Calu3 (cell line): ENCODE measurements at regions not wholly inside any gene's neighbourhood (a gene's known extent, or its start where the extent isn't known, plus 50 kb on each side); places are given as distances from the start of the nearest gene placed in this dataset.

ENCODE experiments used
- BruUV-seq: library from RNA; stranded (reverse); fragments of 400-500 nt; replicated peaks from 2 replicates; lab custom pipeline; 2021; lab: Mats Ljungman, UMichigan
- CTCF ChIA-PET: fragments of 300-600 bp; sonication (Branson Sonifier 250); formaldehyde crosslinking; loops from one replicate; lab custom pipeline; 2022; ENCODE audit warnings: antibody characterized with exemption; lab: Charles Lee
- DNase-seq: peaks from one replicate; pipeline ENCODE4 v3.0.0; 2022
- H3K27ac Mint-ChIP-seq: one replicate; pipeline ENCODE4 v1.8.0; 2022; ENCODE audit warnings: mixed read lengths; ENCODE audit not compliant: unreplicated experiment
- H3K27me3 Mint-ChIP-seq: one replicate; pipeline ENCODE4 v1.8.0; 2022; ENCODE audit warnings: mixed read lengths; ENCODE audit not compliant: unreplicated experiment
- H3K36me3 Mint-ChIP-seq: one replicate; pipeline ENCODE4 v1.8.0; 2022; ENCODE audit warnings: mild to moderate bottlenecking, moderate library complexity, mixed read lengths; ENCODE audit not compliant: insufficient read depth, unreplicated experiment
- H3K4me1 Mint-ChIP-seq: one replicate; pipeline ENCODE4 v1.8.0; 2022; ENCODE audit warnings: mild to moderate bottlenecking, low read depth, mixed read lengths; ENCODE audit not compliant: unreplicated experiment
- H3K4me3 Mint-ChIP-seq: one replicate; pipeline ENCODE4 v1.8.0; 2022; ENCODE audit warnings: mild to moderate bottlenecking, low read depth, moderate library complexity, mixed read lengths; ENCODE audit not compliant: unreplicated experiment
- H3K9me3 Mint-ChIP-seq: one replicate; pipeline ENCODE4 v1.8.0; 2022; ENCODE audit warnings: low read depth, mixed read lengths; ENCODE audit not compliant: unreplicated experiment
- CTCF ChIP-seq: fragments of 200-600 bp; IDR thresholded peaks from one replicate; pipeline ENCODE4 v1.8.0; 2022; ENCODE audit warnings: antibody characterized with exemption; ENCODE audit not compliant: unreplicated experiment
- intact Hi-C: fragments of 100-400 bp; cut with micrococcal nuclease; formaldehyde crosslinking; loops from one replicate; pipeline ENCODE4 v1.10.0; 2022; ENCODE audit not compliant: unreplicated experiment

DNA sequence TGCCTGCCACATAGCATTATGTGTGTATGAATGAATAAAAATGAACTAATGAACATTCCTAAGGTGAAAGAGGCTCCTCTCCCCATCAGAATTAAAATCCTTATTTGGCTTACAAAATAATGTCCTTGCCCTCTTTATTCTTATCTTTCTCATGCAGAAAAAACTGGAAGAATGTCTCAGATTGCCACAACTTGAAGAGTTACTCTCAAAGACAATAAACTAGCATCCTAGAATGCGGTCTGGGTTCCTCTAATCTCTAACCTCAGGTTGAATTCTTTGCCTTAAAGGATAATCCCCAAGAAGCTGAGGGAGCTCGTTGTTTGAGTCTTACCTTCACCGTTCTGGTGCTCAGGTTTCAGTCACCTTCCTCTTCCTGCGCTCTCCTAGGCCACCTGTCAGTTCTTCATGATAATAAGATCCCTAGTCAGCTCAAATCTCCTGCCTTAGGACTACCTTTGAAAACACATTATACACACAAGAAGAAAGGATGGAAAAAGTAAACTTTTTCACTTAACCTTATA, 147.1 kb downstream of the PHLDA1 start:
- H3K36me3 Mint-ChIP-seq = no peaks in the 10 kb centered on the region
- H3K4me1 Mint-ChIP-seq = peaks cover 33% of the 10 kb centered on the region
- peaks cover 3% of the 10 kb centered on the region for H3K9me3 Mint-ChIP-seq
- no peak overlapping the region for H3K27ac Mint-ChIP-seq
- intact Hi-C loops = no loop called here
- CTCF ChIA-PET = interaction anchor here (0.6 kb wide), 1 partner anchor 554 kb away, joined by 3 read pairs; the partner anchor contains the start of gene CAPS2
- no TSS peak for BruUV-seq
- H3K27me3 Mint-ChIP-seq = no peaks in the 10 kb centered on the region
- TF ChIP-seq CTCF = no peak
- DNase-seq = no peak
- no peak overlapping the region for H3K4me3 Mint-ChIP-seq

DNA sequence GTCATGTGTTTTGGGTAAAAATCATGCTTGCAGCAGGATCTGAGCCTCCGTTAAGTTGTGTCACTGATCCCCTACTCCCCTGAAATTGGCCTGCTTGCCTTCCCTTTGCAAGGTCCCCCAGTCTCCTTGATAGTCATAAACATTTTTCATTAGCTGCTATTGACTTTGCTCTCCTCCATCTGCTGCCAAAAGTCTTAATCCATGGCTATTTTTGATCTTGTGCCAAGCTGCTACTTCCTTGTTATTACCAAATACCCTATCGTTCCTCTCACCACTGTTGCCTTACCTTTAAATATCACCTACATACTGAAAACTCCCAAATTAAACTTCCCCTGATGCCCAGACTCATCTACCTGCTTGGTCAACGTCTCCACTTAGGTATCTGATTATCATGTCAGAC, 148.3 kb downstream of the PHLDA1 start:
- no TSS peak for BruUV-seq
- no peaks in the 10 kb centered on the region for H3K36me3 Mint-ChIP-seq
- H3K4me3 Mint-ChIP-seq = no peak overlapping the region
- CTCF ChIA-PET = interaction anchor here (1.6 kb wide), 1 partner anchor 13 kb away, joined by 5 read pairs; no protein-coding TSS in a partner anchor
- no peaks in the 10 kb centered on the region for H3K27me3 Mint-ChIP-seq
- peak; percentile 42 for DNase-seq
- intact Hi-C loops = no loop called here
- peaks cover 3% of the 10 kb centered on the region for H3K9me3 Mint-ChIP-seq
- H3K4me1 Mint-ChIP-seq = peaks cover 29% of the 10 kb centered on the region
- no peak overlapping the region for H3K27ac Mint-ChIP-seq
- no peak for TF ChIP-seq CTCF

GRCh38 chr12:75882421-75882820, 149.2 kb downstream of the PHLDA1 start:
- no TSS peak for BruUV-seq
- Mint-ChIP-seq H3K4me1 (peaks cover 37% of the 10 kb centered on the region), H3K9me3 (peaks cover 3% of the 10 kb centered on the region), H3K36me3 (peaks cover under 1% of the 10 kb centered on the region), H3K27ac (no peak overlapping the region), H3K27me3 (no peaks in the 10 kb centered on the region), H3K4me3 (no peak overlapping the region)
- intact Hi-C loops = no loop called here
- TF ChIP-seq CTCF = no peak
- CTCF ChIA-PET = interaction anchor here (0.9 to 1.6 kb wide), 2 partner anchors 12 to 19 kb away, joined by 3 to 5 read pairs; no protein-coding TSS in a partner anchor
- DNase-seq = no peak

DNA sequence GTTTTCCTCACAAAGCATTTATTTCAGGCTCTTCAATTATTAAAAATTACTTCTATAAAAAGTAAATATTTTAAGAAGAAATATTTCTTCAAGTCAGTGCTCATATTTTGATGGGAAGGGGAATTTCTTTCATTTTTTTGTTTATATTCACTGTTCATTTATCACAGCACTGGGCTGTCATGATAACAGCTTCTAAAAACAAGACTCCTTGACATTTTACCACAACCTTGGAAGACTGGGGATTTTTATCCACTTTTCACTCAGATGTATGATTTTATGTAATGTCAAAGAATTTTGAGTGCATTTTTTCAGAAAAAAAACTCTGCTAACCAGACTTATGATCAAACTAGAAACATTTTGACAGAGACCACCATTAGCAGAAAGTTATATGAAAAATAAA, 149.7 kb downstream of the PHLDA1 start:
- no peak for DNase-seq

More for the DNA sequence above, 149.7 kb downstream of the PHLDA1 start:
- Mint-ChIP-seq H3K27me3 (no peaks in the 10 kb centered on the region), H3K36me3 (peaks cover 6% of the 10 kb centered on the region), H3K4me1 (peaks cover 42% of the 10 kb centered on the region), H3K9me3 (peaks cover 3% of the 10 kb centered on the region), H3K27ac (no peak overlapping the region), H3K4me3 (no peak overlapping the region)
- BruUV-seq = no TSS peak
- TF ChIP-seq CTCF = no peak
- intact Hi-C loops = no loop called here
- CTCF ChIA-PET = interaction anchor here (0.9 to 1.6 kb wide), 2 partner anchors 11 to 19 kb away, joined by 3 to 5 read pairs; no protein-coding TSS in a partner anchor
